NCI-H774 (cell line): ENCODE measurements at regions not wholly inside any gene's neighbourhood (a gene's known extent, or its start where the extent isn't known, plus 50 kb on each side); places are given as distances from the start of the nearest gene placed in this dataset.
"Not testable (repeated sequence)": the region's sequence is repeated elsewhere in the genome, so short reads cannot be mapped to it uniquely, and the experiment has no call there.

ENCODE experiments used
- DNase-seq: peaks from one replicate; lab custom pipeline; 2025; lab: John Stamatoyannopoulos, UW

GRCh38 chr10:36547965-36548364, 577.4 kb upstream of the ANKRD30A start:
- DNase-seq: no peak

GRCh38 chr10:36542493-36542892, 582.9 kb upstream of the ANKRD30A start:
- no peak for DNase-seq

- no peak for DNase-seq
Observed at GRCh38 chr10:36540611-36541010, 584.8 kb upstream of the ANKRD30A start.

- no peak for DNase-seq
Observed at GRCh38 chr10:36538953-36539586, 586.3 kb upstream of the ANKRD30A start.

- no peak for DNase-seq
Observed at GRCh38 chr10:36534471-36535002, 590.9 kb upstream of the ANKRD30A start.

GRCh38 chr10:36533861-36534260, 591.5 kb upstream of the ANKRD30A start:
- DNase-seq: no peak

- DNase-seq: no peak
Observed at GRCh38 chr10:36533316-36533715, 592.1 kb upstream of the ANKRD30A start.

GRCh38 chr10:36531621-36532020, 593.8 kb upstream of the ANKRD30A start:
- no peak for DNase-seq

GRCh38 chr10:36526033-36526432, 599.4 kb upstream of the ANKRD30A start:
- no peak for DNase-seq

GRCh38 chr10:36524126-36524525, 601.3 kb upstream of the ANKRD30A start:
- not testable (repeated sequence) for DNase-seq

GRCh38 chr10:36519909-36520308, 605.5 kb upstream of the ANKRD30A start:
- no peak for DNase-seq

GRCh38 chr10:36516281-36516680, 609.1 kb upstream of the ANKRD30A start:
- DNase-seq: no peak

GRCh38 chr10:36515319-36515718, 610.1 kb upstream of the ANKRD30A start:
- DNase-seq: no peak

- DNase-seq: no peak
Observed at GRCh38 chr10:36507715-36508114, 617.7 kb upstream of the ANKRD30A start.

- DNase-seq: no peak
Observed at GRCh38 chr10:36506697-36507496, 618.5 kb upstream of the ANKRD30A start.

GRCh38 chr10:36506261-36506660, 619.1 kb upstream of the ANKRD30A start:
- no peak for DNase-seq

- no peak for DNase-seq
Observed at GRCh38 chr10:36504758-36505157, 620.6 kb upstream of the ANKRD30A start.

- DNase-seq: no peak
Observed at GRCh38 chr10:36500266-36500665, 625.1 kb upstream of the ANKRD30A start.

GRCh38 chr10:36499693-36500092, 625.7 kb upstream of the ANKRD30A start:
- DNase-seq: no peak

- no peak for DNase-seq
Observed at GRCh38 chr10:36496758-36497157, 628.6 kb upstream of the ANKRD30A start.

GRCh38 chr10:36494371-36494770, 631.0 kb upstream of the ANKRD30A start:
- no peak for DNase-seq

- DNase-seq: no peak
Observed at GRCh38 chr10:36493516-36493880, 631.9 kb upstream of the ANKRD30A start.
